NB4 (cell line): ENCODE measurements at regions not wholly inside any gene's neighbourhood (a gene's known extent, or its start where the extent isn't known, plus 50 kb on each side); places are given as distances from the start of the nearest gene placed in this dataset.

Experiments
- DNase-seq: peaks from one replicate; pipeline ENCODE4 v3.0.0; 2010; ENCODE audit warnings: low read depth
- H3K4me3 ChIP-seq: one replicate; pipeline ENCODE4 v1.5.1; 2011; ENCODE audit warnings: mild to moderate bottlenecking, low read depth, low read length, moderate library complexity
- MYC ChIP-seq: IDR thresholded peaks from 2 replicates; pipeline ENCODE4 v1.6.1; 2011; ENCODE audit warnings: low read depth, low read length
- POLR2A ChIP-seq: IDR thresholded peaks from 2 replicates; pipeline ENCODE4 v1.6.1; 2011; ENCODE audit warnings: mild to moderate bottlenecking; ENCODE audit not compliant: insufficient read length; ENCODE audit errors: extremely low read depth
- TF ChIP-seq, protein P1 (sequence below): IDR thresholded peaks from 2 replicates; pipeline ENCODE4 v1.6.1; 2011; ENCODE audit warnings: low read depth, low read length
- TF ChIP-seq, protein P2 (sequence below): IDR thresholded peaks from one replicate; pipeline ENCODE4 v1.5.1; 2012; ENCODE audit warnings: low read depth, low read length

DNA sequence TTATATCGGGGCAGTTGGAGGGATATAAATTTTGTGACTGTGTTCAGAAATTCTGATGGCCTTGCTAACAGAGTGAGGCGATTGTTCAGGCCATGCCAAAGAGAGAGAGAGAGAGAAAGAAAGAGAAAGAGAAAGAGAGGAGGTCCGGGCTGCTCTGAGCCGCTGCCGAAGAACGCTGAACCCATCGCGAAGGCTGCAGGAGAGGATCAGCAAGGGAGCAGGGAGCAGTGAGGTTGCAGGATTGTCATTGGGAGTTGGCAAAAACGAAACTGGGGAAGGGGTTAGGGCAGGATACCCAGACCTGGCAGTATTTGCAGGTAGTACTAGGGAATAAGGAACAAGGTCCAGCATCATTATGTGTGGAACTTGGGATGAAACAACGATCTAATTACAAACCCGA, 537.1 kb downstream of the INSC start:
- TF ChIP-seq, protein P1, sequence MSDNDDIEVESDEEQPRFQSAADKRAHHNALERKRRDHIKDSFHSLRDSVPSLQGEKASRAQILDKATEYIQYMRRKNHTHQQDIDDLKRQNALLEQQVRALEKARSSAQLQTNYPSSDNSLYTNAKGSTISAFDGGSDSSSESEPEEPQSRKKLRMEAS = no peak
- TF ChIP-seq POLR2A (no peak), MYC (no peak)
- TF ChIP-seq, protein P2, sequence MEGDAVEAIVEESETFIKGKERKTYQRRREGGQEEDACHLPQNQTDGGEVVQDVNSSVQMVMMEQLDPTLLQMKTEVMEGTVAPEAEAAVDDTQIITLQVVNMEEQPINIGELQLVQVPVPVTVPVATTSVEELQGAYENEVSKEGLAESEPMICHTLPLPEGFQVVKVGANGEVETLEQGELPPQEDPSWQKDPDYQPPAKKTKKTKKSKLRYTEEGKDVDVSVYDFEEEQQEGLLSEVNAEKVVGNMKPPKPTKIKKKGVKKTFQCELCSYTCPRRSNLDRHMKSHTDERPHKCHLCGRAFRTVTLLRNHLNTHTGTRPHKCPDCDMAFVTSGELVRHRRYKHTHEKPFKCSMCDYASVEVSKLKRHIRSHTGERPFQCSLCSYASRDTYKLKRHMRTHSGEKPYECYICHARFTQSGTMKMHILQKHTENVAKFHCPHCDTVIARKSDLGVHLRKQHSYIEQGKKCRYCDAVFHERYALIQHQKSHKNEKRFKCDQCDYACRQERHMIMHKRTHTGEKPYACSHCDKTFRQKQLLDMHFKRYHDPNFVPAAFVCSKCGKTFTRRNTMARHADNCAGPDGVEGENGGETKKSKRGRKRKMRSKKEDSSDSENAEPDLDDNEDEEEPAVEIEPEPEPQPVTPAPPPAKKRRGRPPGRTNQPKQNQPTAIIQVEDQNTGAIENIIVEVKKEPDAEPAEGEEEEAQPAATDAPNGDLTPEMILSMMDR = no peak

DNA sequence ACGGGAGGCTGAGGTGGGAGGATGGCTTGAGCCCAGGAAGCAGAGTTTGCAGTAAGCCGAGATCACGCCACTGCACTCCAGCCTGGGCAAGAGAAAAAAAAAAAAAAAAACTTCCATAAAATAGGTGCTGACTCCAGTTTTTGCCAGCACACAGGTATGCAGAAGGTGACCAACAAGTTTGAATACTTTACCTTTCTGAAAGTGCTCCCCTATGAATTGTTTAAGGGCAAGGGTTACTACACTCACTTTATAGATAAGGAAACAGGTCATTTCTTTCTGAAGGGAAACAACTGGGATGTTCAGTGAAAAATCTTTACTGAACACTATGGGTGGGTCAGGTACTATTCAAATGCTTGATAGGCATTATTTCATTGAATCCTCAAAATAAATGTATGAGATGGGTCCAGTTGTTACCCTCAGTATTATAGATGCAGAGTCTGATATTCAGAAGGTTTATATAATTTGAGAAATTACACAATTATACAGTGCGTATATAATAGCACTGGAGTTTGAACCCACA, 538.5 kb downstream of the INSC start:
- TF ChIP-seq, protein P1 = no peak
- TF ChIP-seq, protein P2 = no peak
- TF ChIP-seq MYC (no peak), POLR2A (no peak)
- DNase-seq = no peak
- no peak overlapping the region for H3K4me3 ChIP-seq

More for the DNA sequence above, 537.1 kb downstream of the INSC start:
- no peak overlapping the region for H3K4me3 ChIP-seq
- no peak for DNase-seq

DNA sequence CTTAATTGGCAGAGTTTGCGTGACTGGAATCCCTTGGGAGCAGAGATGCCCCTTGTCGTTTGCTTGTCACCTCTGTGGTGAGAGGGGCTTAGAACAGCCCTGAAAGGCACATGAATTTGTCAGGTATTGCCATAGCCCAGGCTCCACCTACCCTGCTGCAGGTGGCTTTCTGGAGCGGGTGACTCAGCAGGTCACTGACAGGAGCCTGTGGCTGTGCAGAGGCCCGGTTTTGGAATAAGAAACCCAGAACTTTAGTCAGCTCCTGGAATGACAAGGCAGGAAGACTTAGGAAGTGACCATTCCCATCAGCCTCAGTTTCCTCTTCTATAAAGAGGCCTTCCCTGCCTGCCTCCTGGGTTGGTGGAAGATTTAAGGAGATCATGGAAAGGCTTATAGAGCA, 539.7 kb downstream of the INSC start:
- no peak for DNase-seq
- no peak for TF ChIP-seq MYC
- TF ChIP-seq, protein P1 = no peak
- TF ChIP-seq, protein P2 = no peak
- no peak for TF ChIP-seq POLR2A
- no peak overlapping the region for H3K4me3 ChIP-seq

DNA sequence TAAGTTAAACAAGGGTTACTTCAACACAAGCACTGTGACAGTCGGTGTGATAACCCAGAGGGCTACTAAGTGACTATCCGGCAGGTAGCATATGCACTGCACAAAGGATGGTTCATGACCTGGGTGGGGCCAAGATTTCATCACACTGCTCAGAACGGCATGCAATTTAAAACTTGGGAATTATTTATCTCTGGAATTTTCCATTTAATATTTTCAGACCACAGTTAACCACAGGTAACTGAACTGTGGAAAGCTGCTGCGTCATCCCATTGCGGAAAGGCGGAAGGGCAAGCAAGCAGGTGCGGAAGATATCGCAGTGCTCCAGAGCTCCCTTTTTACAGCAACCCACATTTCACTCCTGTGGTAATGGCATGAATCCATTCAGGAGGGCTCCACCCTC, 540.8 kb downstream of the INSC start:
- DNase-seq = no peak
- TF ChIP-seq, protein P1 = no peak
- TF ChIP-seq MYC (no peak), POLR2A (no peak)
- TF ChIP-seq, protein P2 = no peak
- H3K4me3 ChIP-seq = no peak overlapping the region

DNA sequence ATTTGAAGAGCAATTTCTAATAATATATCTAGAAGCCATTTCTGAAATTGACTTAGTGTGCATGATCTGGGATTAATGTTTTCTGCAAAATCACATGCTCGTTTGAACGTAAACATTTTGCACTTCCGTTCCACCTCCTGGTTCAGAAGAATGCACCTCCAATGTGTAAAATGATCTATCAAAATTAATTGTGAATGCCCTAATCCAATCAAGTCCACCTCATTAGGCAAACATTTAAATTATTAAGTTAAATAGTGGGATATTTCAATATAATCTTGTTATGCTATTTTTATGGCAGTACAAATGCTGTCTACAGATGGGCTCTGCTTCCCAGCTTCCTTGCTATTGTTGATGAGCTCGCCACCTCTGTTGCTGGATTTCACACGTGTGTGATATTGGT, 542.5 kb downstream of the INSC start:
- TF ChIP-seq, protein P1 = no peak
- TF ChIP-seq MYC (no peak), POLR2A (no peak)
- TF ChIP-seq, protein P2 = no peak
- no peak for DNase-seq
- H3K4me3 ChIP-seq = no peak overlapping the region

DNA sequence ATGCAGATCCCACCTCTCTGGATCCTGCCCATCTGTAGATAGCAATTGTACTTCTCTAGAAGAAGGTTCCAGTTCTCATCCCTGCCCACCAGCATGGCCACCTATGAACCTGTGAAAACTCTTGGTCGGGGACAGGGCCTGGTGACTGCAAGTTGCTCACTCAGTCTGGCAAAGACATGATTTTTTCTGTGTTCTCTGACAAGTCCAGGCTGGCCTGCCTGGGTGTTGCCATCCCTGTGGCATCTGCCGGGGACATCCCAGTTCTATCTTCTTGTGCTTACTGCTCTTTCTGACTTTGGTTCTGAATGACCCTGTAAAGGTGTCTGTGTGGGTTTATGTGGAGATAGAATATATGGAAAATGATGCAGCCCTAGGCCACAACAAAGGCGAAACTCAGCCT, 545.8 kb downstream of the INSC start:
- no peak for DNase-seq
- TF ChIP-seq MYC (no peak), POLR2A (no peak)
- TF ChIP-seq, protein P1 = no peak
- TF ChIP-seq, protein P2 = no peak
- no peak overlapping the region for H3K4me3 ChIP-seq
